Osteoblast (primary cell): ENCODE measurements at regions not wholly inside any gene's neighbourhood (a gene's known extent, or its start where the extent isn't known, plus 50 kb on each side); places are given as distances from the start of the nearest gene placed in this dataset.

Experiments used
- DNase-seq: peaks from one replicate; pipeline ENCODE4 v3.0.0; 2011; ENCODE audit warnings: low spot score, mixed read lengths; ENCODE audit not compliant: insufficient read length; ENCODE audit errors: missing footprints
- H2AFZ ChIP-seq: 2 replicates; pipeline ENCODE4 v1.6.0; 2011; ENCODE audit warnings: mild to moderate bottlenecking, low read length
- H3K27ac ChIP-seq: 2 replicates; pipeline ENCODE4 v1.5.1; 2011; ENCODE audit warnings: mild to moderate bottlenecking, low read depth, low read length, moderate library complexity
- H3K27me3 ChIP-seq: 2 replicates; pipeline ENCODE4 v1.6.0; 2012; ENCODE audit warnings: mild to moderate bottlenecking, control low read depth, inconsistent platforms, low read length, moderate library complexity; ENCODE audit not compliant: insufficient read depth
- H3K36me3 ChIP-seq: 2 replicates; pipeline ENCODE4 v1.5.1; 2011; ENCODE audit warnings: mild to moderate bottlenecking, low read length, control low read depth, moderate library complexity; ENCODE audit not compliant: insufficient read depth
- H3K4me1 ChIP-seq: 2 replicates; pipeline ENCODE4 v1.5.1; 2011; ENCODE audit warnings: mild to moderate bottlenecking, low read length, control low read depth, moderate library complexity; ENCODE audit not compliant: insufficient read depth
- H3K4me2 ChIP-seq: 2 replicates; pipeline ENCODE4 v1.6.0; 2011; ENCODE audit warnings: mild to moderate bottlenecking, low read length; ENCODE audit not compliant: insufficient read depth
- H3K4me3 ChIP-seq: fragments of 200-600 bp; sonication (generic); 3 replicates; pipeline ENCODE4 v1.5.1; 2012; ENCODE audit warnings: mild to moderate bottlenecking, low read length, inconsistent platforms; ENCODE audit not compliant: insufficient read depth
- H3K79me2 ChIP-seq: 2 replicates; pipeline ENCODE4 v1.6.0; 2012; ENCODE audit warnings: mild to moderate bottlenecking, low read length, control low read depth, inconsistent platforms; ENCODE audit not compliant: insufficient read depth
- H3K9me3 ChIP-seq: 2 replicates; pipeline ENCODE4 v1.5.1; 2011; ENCODE audit warnings: low read depth, low read length, control low read depth
- H4K20me1 ChIP-seq: 2 replicates; pipeline ENCODE4 v1.6.0; 2012; ENCODE audit warnings: mild to moderate bottlenecking, low read length, control low read depth; ENCODE audit not compliant: insufficient read depth
- TF ChIP-seq, protein P1 (sequence below): IDR thresholded peaks from 2 replicates; pipeline ENCODE4 v1.5.1; 2011; ENCODE audit warnings: mild to moderate bottlenecking, low read depth, low read length, moderate library complexity; ENCODE audit errors: extremely low read depth

DNA sequence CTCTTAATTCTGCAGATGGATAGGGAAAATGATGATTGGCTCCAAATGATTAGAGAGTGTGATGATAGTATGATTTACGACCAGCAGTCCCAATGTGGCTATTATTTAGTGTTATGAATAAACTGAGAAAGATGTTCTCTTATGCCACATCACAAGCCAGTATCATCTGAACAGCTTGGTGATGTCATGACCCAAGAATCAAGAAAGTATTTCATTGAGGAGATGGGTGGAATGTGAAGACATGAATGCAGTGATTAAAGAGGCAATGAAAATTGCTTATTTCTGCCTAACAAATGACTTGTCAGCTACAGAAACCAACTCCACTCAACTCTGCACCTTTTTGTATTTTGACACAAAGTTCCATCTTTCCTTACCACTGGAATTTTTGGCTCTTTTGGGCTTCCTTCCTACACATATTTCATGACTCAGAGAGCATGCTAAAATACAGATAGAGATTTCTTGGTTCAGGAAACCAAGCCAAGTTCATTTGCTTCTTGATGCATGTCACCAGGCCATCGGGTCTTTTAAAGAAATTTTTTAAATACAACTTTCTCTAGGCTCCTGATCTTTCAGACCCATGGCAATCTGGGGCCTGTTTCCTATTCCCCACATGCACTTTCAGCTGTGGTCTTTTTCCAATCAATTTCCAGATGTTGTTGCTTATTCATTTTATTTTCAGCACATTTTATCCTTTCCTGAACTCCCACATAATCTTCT, 174.2 kb downstream of the HHIP start:
- Histone ChIP-seq H3K4me1 (peaks cover 15% of the 10 kb centered on the region), H2AFZ (no peak overlapping the region), H3K27ac (no peak overlapping the region), H3K9me3 (no peaks in the 10 kb centered on the region), H4K20me1 (no peaks in the 10 kb centered on the region), H3K4me2 (peak overlapping the region; percentile 12), H3K79me2 (no peaks in the 10 kb centered on the region), H3K4me3 (no peak overlapping the region), H3K27me3 (no peaks in the 10 kb centered on the region), H3K36me3 (no peaks in the 10 kb centered on the region)
- TF ChIP-seq, protein P1, sequence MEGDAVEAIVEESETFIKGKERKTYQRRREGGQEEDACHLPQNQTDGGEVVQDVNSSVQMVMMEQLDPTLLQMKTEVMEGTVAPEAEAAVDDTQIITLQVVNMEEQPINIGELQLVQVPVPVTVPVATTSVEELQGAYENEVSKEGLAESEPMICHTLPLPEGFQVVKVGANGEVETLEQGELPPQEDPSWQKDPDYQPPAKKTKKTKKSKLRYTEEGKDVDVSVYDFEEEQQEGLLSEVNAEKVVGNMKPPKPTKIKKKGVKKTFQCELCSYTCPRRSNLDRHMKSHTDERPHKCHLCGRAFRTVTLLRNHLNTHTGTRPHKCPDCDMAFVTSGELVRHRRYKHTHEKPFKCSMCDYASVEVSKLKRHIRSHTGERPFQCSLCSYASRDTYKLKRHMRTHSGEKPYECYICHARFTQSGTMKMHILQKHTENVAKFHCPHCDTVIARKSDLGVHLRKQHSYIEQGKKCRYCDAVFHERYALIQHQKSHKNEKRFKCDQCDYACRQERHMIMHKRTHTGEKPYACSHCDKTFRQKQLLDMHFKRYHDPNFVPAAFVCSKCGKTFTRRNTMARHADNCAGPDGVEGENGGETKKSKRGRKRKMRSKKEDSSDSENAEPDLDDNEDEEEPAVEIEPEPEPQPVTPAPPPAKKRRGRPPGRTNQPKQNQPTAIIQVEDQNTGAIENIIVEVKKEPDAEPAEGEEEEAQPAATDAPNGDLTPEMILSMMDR = no peak
- DNase-seq = no peak

GRCh38 chr4:144820728-144821085, 174.8 kb downstream of the HHIP start:
- Histone ChIP-seq H3K79me2 (no peaks in the 10 kb centered on the region), H3K27ac (no peak overlapping the region), H3K4me1 (peaks cover 15% of the 10 kb centered on the region), H3K9me3 (no peaks in the 10 kb centered on the region), H4K20me1 (no peaks in the 10 kb centered on the region), H3K27me3 (no peaks in the 10 kb centered on the region), H3K4me2 (peak overlapping the region; percentile 12), H3K4me3 (no peak overlapping the region), H3K36me3 (no peaks in the 10 kb centered on the region), H2AFZ (no peak overlapping the region)
- TF ChIP-seq, protein P1 = no peak
- no peak for DNase-seq

DNA sequence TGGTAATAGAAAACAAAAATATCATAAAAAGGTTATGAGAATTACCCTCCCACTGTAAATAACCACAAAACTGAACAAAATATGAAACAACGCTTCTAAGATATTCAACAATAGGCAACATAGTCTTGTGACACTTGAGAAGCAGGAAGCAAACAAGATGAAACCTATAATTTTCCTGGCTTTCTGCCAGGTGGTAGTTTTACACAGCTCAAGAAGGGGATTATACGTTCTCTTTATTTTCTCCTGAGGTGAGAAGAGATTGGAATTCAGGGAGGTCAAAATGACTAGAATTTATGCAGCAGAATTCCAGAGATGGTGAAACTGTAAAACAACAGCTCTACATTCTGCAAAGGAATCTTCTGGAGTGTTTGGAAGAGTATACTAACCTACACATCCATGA, 186.0 kb downstream of the HHIP start:
- DNase-seq = no peak
- Histone ChIP-seq H3K79me2 (no peaks in the 10 kb centered on the region), H2AFZ (no peak overlapping the region), H3K27me3 (no peaks in the 10 kb centered on the region), H3K36me3 (no peaks in the 10 kb centered on the region), H4K20me1 (no peaks in the 10 kb centered on the region), H3K4me2 (no peak overlapping the region), H3K9me3 (no peaks in the 10 kb centered on the region), H3K27ac (no peak overlapping the region), H3K4me3 (no peak overlapping the region), H3K4me1 (no peaks in the 10 kb centered on the region)
- TF ChIP-seq, protein P1 = no peak

DNA sequence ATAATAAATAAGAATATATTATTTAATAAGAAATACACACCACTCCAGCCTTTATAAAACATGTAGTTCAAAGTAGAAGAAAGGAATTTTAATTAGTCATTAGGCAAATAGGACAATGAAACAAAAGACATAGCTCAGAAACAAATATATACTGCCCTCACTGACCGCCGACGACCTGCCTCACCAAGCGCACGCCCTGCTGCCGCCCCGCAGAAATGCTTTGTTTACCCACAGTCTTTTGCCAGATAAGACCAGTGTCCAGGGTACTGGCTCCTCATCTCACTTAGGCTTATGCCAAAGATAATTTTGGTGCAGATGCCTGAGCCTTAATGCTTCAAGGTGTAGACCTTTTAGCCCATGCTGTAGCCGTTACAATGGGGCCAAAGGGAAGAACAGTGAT, 199.5 kb downstream of the HHIP start:
- Histone ChIP-seq H3K9me3 (no peaks in the 10 kb centered on the region), H3K79me2 (no peaks in the 10 kb centered on the region), H4K20me1 (no peaks in the 10 kb centered on the region), H3K4me2 (no peak overlapping the region), H2AFZ (no peak overlapping the region), H3K27me3 (no peaks in the 10 kb centered on the region), H3K4me3 (no peak overlapping the region), H3K4me1 (no peaks in the 10 kb centered on the region), H3K36me3 (no peaks in the 10 kb centered on the region), H3K27ac (no peak overlapping the region)
- DNase-seq = no peak
- TF ChIP-seq, protein P1 = no peak
